ENCODE measurements at regions not wholly inside any gene's neighbourhood (a gene's known extent, or its start where the extent isn't known, plus 50 kb on each side); places are given as distances from the start of the nearest gene placed in this dataset.

- H3K27me3 ChIP-seq (ENCODE audit: low read length) = no peaks in the 10 kb centered on the region
- no peaks in the 10 kb centered on the region for H3K36me3 ChIP-seq (ENCODE audit: low read length)
- no peak overlapping the region for H2AFZ ChIP-seq (ENCODE audit: low read depth, low read length, severe bottlenecking)
- H4K20me1 ChIP-seq (ENCODE audit: low read depth, low read length) = no peaks in the 10 kb centered on the region
- no peaks in the 10 kb centered on the region for H3K9me3 ChIP-seq (ENCODE audit: insufficient read depth, low read length)
- H3K79me2 ChIP-seq (ENCODE audit: insufficient read depth, low read length) = no peaks in the 10 kb centered on the region
- no peak overlapping the region for H3K4me2 ChIP-seq (ENCODE audit: low read depth, low read length, poor library complexity, severe bottlenecking)
- no peaks in the 10 kb centered on the region for H3F3A ChIP-seq (ENCODE audit: insufficient read depth)
- H3K4me3 ChIP-seq (ENCODE audit: insufficient read depth, low read length, poor library complexity, severe bottlenecking) = no peak overlapping the region
- no peak overlapping the region for H3K27ac ChIP-seq (ENCODE audit: low read depth, low read length)
- H3K9ac ChIP-seq (ENCODE audit: low read length) = no peak overlapping the region
- TF ChIP-seq EZH2phosphoT487 (conservative IDR thresholded peaks at IDR 0.05; ENCODE audit: low read length) (no peak), CTCF (IDR thresholded peaks at IDR 0.05; ENCODE audit: insufficient read depth, low read length, poor library complexity, severe bottlenecking) (no peak)
- H3K9me2 ChIP-seq (replicated peaks; ENCODE audit: insufficient read depth, low read length) = no peaks in the 10 kb centered on the region
Observed at GRCh38 chr20:6916938-6917337, 149.5 kb downstream of the BMP2 start.

GRCh38 chr20:6919792-6920468, 152.4 kb downstream of the BMP2 start:
- no peaks in the 10 kb centered on the region for H3F3A ChIP-seq (ENCODE audit: insufficient read depth)
- no peak overlapping the region for H3K27ac ChIP-seq (ENCODE audit: low read depth, low read length)
- H2AFZ ChIP-seq (ENCODE audit: low read depth, low read length, severe bottlenecking) = no peak overlapping the region
- no peak overlapping the region for H3K4me2 ChIP-seq (ENCODE audit: low read depth, low read length, poor library complexity, severe bottlenecking)
- no peaks in the 10 kb centered on the region for H3K27me3 ChIP-seq (ENCODE audit: low read length)
- no peaks in the 10 kb centered on the region for H3K36me3 ChIP-seq (ENCODE audit: low read length)
- TF ChIP-seq EZH2phosphoT487 (conservative IDR thresholded peaks at IDR 0.05; ENCODE audit: low read length) = no peak
- no peak for TF ChIP-seq CTCF (IDR thresholded peaks at IDR 0.05; ENCODE audit: insufficient read depth, low read length, poor library complexity, severe bottlenecking)
- no peaks in the 10 kb centered on the region for H3K9me3 ChIP-seq (ENCODE audit: insufficient read depth, low read length)
- H3K4me3 ChIP-seq (ENCODE audit: insufficient read depth, low read length, poor library complexity, severe bottlenecking) = no peak overlapping the region
- H3K9me2 ChIP-seq (replicated peaks; ENCODE audit: insufficient read depth, low read length) = no peaks in the 10 kb centered on the region
- no peaks in the 10 kb centered on the region for H3K79me2 ChIP-seq (ENCODE audit: insufficient read depth, low read length)
- H3K9ac ChIP-seq (ENCODE audit: low read length) = no peak overlapping the region
- no peaks in the 10 kb centered on the region for H4K20me1 ChIP-seq (ENCODE audit: low read depth, low read length)

- H3K27me3 ChIP-seq (ENCODE audit: low read length) = no peaks in the 10 kb centered on the region
- no peak overlapping the region for H2AFZ ChIP-seq (ENCODE audit: low read depth, low read length, severe bottlenecking)
- H3K4me2 ChIP-seq (ENCODE audit: low read depth, low read length, poor library complexity, severe bottlenecking) = no peak overlapping the region
- no peaks in the 10 kb centered on the region for H3F3A ChIP-seq (ENCODE audit: insufficient read depth)
- H3K4me3 ChIP-seq (ENCODE audit: insufficient read depth, low read length, poor library complexity, severe bottlenecking) = no peak overlapping the region
- TF ChIP-seq CTCF (IDR thresholded peaks at IDR 0.05; ENCODE audit: insufficient read depth, low read length, poor library complexity, severe bottlenecking) (no peak), EZH2phosphoT487 (conservative IDR thresholded peaks at IDR 0.05; ENCODE audit: low read length) (no peak)
- no peaks in the 10 kb centered on the region for H3K9me3 ChIP-seq (ENCODE audit: insufficient read depth, low read length)
- H3K27ac ChIP-seq (ENCODE audit: low read depth, low read length) = no peak overlapping the region
- no peak overlapping the region for H3K9ac ChIP-seq (ENCODE audit: low read length)
- no peaks in the 10 kb centered on the region for H3K36me3 ChIP-seq (ENCODE audit: low read length)
- no peaks in the 10 kb centered on the region for H4K20me1 ChIP-seq (ENCODE audit: low read depth, low read length)
- H3K79me2 ChIP-seq (ENCODE audit: insufficient read depth, low read length) = no peaks in the 10 kb centered on the region
- no peaks in the 10 kb centered on the region for H3K9me2 ChIP-seq (replicated peaks; ENCODE audit: insufficient read depth, low read length)
Observed at GRCh38 chr20:6920991-6921613, 153.6 kb downstream of the BMP2 start.
